DND-41 (cell line): ENCODE measurements at regions not wholly inside any gene's neighbourhood (a gene's known extent, or its start where the extent isn't known, plus 50 kb on each side); places are given as distances from the start of the nearest gene placed in this dataset.

Experiments used
- ATAC-seq: fragments of 200-7000 bp; cut with Tn5 transposase; 3 replicates; pipeline ENCODE4 v1.9.1; 2021; ENCODE audit warnings: low read depth; ENCODE audit not compliant: insufficient read depth
- DNase-seq: peaks from one replicate; pipeline ENCODE4 v3.0.0-alpha.2; 2020
- H2AFZ ChIP-seq: 2 replicates; pipeline ENCODE4 v1.6.0; 2012; ENCODE audit warnings: low read depth, low read length
- H3K27ac ChIP-seq: 2 replicates; pipeline ENCODE4 v1.5.1; 2012; ENCODE audit warnings: low read length, inconsistent platforms
- H3K27me3 ChIP-seq: fragments of 200-600 bp; sonication (generic); 2 replicates; pipeline ENCODE4 v1.6.0; 2012; ENCODE audit warnings: low read length, mild to moderate bottlenecking, inconsistent platforms; ENCODE audit not compliant: insufficient read depth, poor library complexity
- H3K36me3 ChIP-seq: 2 replicates; pipeline ENCODE4 v1.5.1; 2012; ENCODE audit warnings: low read length, inconsistent platforms; ENCODE audit not compliant: insufficient read depth
- H3K4me1 ChIP-seq: 2 replicates; pipeline ENCODE4 v1.5.1; 2012; ENCODE audit warnings: mild to moderate bottlenecking, low read length; ENCODE audit not compliant: insufficient read depth
- H3K4me2 ChIP-seq: 2 replicates; pipeline ENCODE4 v1.6.0; 2012; ENCODE audit warnings: mild to moderate bottlenecking, moderate library complexity, low read length, inconsistent platforms; ENCODE audit not compliant: insufficient read depth
- H3K4me3 ChIP-seq, 2 experiments: fragments of 200-600 bp in 1 of 2; shearing (Covaris generic) in 1 of 2; 2 replicates each; pipeline ENCODE4 v1.5.1; 2012 to 2016; ENCODE audit warnings: inconsistent platforms in 2 of 2, low read length in 2 of 2, mild to moderate bottlenecking in 2 of 2, low read depth in 1 of 2, moderate library complexity in 1 of 2
- H3K79me2 ChIP-seq: 2 replicates; pipeline ENCODE4 v1.6.0; 2012; ENCODE audit warnings: low read length, inconsistent platforms; ENCODE audit not compliant: insufficient read depth
- H3K9ac ChIP-seq: 2 replicates; pipeline ENCODE4 v1.6.0; 2012; ENCODE audit warnings: low read depth, mild to moderate bottlenecking, inconsistent platforms, low read length, moderate library complexity
- H3K9me3 ChIP-seq: 2 replicates; pipeline ENCODE4 v1.5.1; 2012; ENCODE audit warnings: low read length, moderate library complexity, mild to moderate bottlenecking, inconsistent platforms; ENCODE audit not compliant: insufficient read depth, severe bottlenecking
- H4K20me1 ChIP-seq: 2 replicates; pipeline ENCODE4 v1.6.0; 2012; ENCODE audit warnings: low read length; ENCODE audit not compliant: insufficient read depth
- CTCF ChIP-seq: IDR thresholded peaks from 2 replicates; pipeline ENCODE4 v1.5.1; 2012; ENCODE audit warnings: borderline replicate concordance, low read length, moderate library complexity, mild to moderate bottlenecking; ENCODE audit not compliant: poor library complexity, severe bottlenecking; ENCODE audit errors: extremely low read depth
- EZH2 ChIP-seq: IDR thresholded peaks from 3 replicates; pipeline ENCODE4 v1.6.1; 2012; ENCODE audit warnings: borderline replicate concordance, low read depth, mild to moderate bottlenecking, moderate library complexity, low read length, inconsistent platforms; ENCODE audit not compliant: severe bottlenecking

DNA sequence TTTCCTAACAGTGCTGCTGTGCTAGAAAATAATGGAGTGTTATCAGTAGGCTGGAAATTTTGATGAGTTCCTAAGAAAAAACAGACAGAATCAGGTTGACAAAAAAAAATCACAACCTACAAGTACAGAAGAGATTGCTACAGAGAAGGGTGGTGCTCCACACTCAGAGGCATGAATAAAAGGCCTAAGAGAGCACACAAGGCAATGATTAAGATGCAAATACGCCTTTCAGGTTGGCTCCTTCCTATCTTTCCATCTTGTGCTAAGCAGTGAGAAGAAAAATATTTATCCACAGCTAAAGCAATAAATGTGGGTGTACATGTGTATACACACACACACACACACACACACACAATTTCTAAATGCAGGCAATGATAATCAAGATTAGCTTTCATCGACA is 130.6 kb upstream of the UBE2E3 start:
- Histone ChIP-seq H3K4me1 (no peaks in the 10 kb centered on the region), H3K9me3 (no peaks in the 10 kb centered on the region), H3K9ac (no peak overlapping the region), H4K20me1 (no peaks in the 10 kb centered on the region), H2AFZ (no peak overlapping the region), H3K4me2 (no peak overlapping the region), H3K36me3 (no peaks in the 10 kb centered on the region), H3K27me3 (peaks cover 3% of the 10 kb centered on the region), H3K4me3 (no peak overlapping the region), H3K79me2 (no peaks in the 10 kb centered on the region), H3K27ac (no peak overlapping the region)
- ATAC-seq: no peak
- no peak for DNase-seq
- TF ChIP-seq EZH2: no peak
- no peak for TF ChIP-seq CTCF

DNA sequence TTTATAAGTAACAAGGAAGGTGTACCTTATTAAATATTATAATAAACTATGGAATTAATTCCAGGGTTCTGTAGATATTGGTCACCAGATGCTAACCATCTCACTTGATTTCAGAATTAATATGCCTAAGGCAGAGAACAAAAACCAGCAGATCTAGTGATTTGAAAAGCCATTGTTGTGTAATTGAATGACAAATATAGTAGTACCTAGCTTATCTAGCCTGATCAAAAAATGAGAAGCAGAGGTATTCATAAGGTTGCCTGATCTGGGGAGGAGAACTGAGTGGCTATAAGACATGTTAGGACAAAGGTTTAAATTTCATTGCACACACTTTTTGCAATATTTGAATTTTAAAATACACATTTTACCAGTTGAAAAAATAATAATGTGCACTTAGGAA is 132.0 kb upstream of the UBE2E3 start:
- Histone ChIP-seq H3K4me3 (no peak overlapping the region), H3K4me2 (no peak overlapping the region), H4K20me1 (no peaks in the 10 kb centered on the region), H3K27me3 (peaks cover 13% of the 10 kb centered on the region), H3K36me3 (no peaks in the 10 kb centered on the region), H3K27ac (no peak overlapping the region), H3K9ac (no peak overlapping the region), H3K79me2 (no peaks in the 10 kb centered on the region), H3K9me3 (no peaks in the 10 kb centered on the region), H3K4me1 (no peaks in the 10 kb centered on the region), H2AFZ (no peak overlapping the region)
- no peak for ATAC-seq
- DNase-seq: no peak
- TF ChIP-seq EZH2: no peak

DNA sequence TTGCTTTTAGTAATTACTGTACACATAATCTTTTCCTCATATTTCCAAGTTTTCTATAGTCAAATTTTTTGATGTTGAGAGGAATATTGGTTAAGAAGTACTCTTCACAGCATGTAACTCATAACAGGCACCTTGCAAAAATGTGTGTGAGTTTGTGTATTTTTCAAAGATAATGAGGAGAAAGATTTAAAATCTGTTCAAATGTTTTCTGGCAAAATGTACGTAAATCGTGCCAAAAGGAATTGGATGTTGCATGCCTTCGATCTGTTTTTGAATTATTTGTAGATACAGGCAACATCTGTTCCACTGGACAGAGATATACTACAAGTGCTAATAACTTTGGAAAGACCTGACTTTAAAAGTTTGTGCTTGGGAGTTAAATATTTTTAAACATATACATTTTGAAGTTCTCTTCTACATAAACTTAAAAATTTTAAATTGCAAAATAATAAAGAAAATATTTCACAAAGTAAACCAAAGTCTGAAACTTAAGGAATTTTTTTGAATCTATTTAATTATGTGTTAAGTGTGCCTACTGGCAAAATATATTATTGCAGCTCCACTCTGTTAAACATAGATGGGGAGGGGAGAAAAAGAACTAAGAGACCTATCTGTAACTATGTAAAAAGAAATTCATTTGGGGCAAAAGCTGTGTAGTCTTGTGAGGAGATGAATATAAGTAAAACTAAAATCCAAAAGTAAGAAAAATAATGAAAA is 133.5 kb upstream of the UBE2E3 start:
- Histone ChIP-seq H3K4me2 (no peak overlapping the region), H2AFZ (no peak overlapping the region), H4K20me1 (no peaks in the 10 kb centered on the region), H3K36me3 (no peaks in the 10 kb centered on the region), H3K9ac (no peak overlapping the region), H3K79me2 (no peaks in the 10 kb centered on the region), H3K4me3 (no peak overlapping the region), H3K4me1 (no peaks in the 10 kb centered on the region), H3K9me3 (no peaks in the 10 kb centered on the region), H3K27me3 (peaks cover 14% of the 10 kb centered on the region), H3K27ac (no peak overlapping the region)
- no peak for ATAC-seq
- DNase-seq: no peak
- TF ChIP-seq EZH2 (no peak), CTCF (no peak)

GRCh38 chr2:180842461-180842860 is 137.9 kb upstream of the UBE2E3 start:
- H4K20me1 ChIP-seq: no peaks in the 10 kb centered on the region
- H3K4me1 ChIP-seq: no peaks in the 10 kb centered on the region
- no peaks in the 10 kb centered on the region for H3K9me3 ChIP-seq
- H3K79me2 ChIP-seq: no peaks in the 10 kb centered on the region
- ATAC-seq (no peak), DNase-seq (no peak)
- peaks cover 11% of the 10 kb centered on the region for H3K27me3 ChIP-seq
- H3K4me3 ChIP-seq: no peak overlapping the region
- no peak overlapping the region for H3K27ac ChIP-seq
- TF ChIP-seq EZH2 (no peak), CTCF (no peak)
- no peak overlapping the region for H3K9ac ChIP-seq
- no peak overlapping the region for H3K4me2 ChIP-seq
- H2AFZ ChIP-seq: no peak overlapping the region
- H3K36me3 ChIP-seq: no peaks in the 10 kb centered on the region
